ENCODE measurements at regions not wholly inside any gene's neighbourhood (a gene's known extent, or its start where the extent isn't known, plus 50 kb on each side); places are given as distances from the start of the nearest gene placed in this dataset.
A peak's percentile ranks its signal among the peaks of the same experiment; 100 is the strongest.
"Not testable (repeated sequence)": the region's sequence is repeated elsewhere in the genome, so short reads cannot be mapped to it uniquely, and the experiment has no call there.

- not testable (repeated sequence) for H3K27me3 ChIP-seq (ENCODE audit: insufficient read depth, insufficient read length); H3K36me3 ChIP-seq (ENCODE audit: insufficient read depth, insufficient read length, low read length); H3K4me1 ChIP-seq (ENCODE audit: insufficient read depth, insufficient read length); H3K9me3 ChIP-seq (ENCODE audit: insufficient read depth, low read length); H3K4me3 ChIP-seq (ENCODE audit: insufficient read length, low read depth); H3K9ac ChIP-seq (ENCODE audit: insufficient read length, low read depth); DNase-seq (ENCODE audit: low read depth, low spot score)
Observed at GRCh38 chr1:146416642-146417041, 187.8 kb upstream of the NOTCH2NLA start.

DNA sequence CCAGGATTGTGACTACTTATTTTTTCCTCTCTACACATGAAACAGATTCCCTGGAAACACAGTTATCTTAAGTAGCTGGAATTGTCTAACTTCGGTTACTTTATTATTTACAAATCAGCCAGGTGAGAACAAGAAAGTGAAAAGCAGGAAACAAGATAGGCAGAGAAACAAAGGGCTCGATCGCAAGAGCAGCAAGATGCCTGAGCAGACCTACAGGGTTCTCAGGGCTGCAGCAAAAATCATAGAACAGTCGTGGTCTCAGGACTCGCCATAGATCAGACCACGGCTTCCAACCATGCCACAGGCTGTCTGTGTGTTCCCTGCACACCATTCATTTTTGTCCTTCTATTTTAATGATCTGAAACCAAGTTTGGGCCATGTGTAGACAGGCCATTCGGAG is 186.2 kb upstream of the NOTCH2NLA start:
- not testable (repeated sequence) for H3K4me3 ChIP-seq (ENCODE audit: insufficient read length, low read depth); DNase-seq (ENCODE audit: low read depth, low spot score); H3K9ac ChIP-seq (ENCODE audit: insufficient read length, low read depth); H3K27me3 ChIP-seq (ENCODE audit: insufficient read depth, insufficient read length); H3K36me3 ChIP-seq (ENCODE audit: insufficient read depth, insufficient read length, low read length); H3K4me1 ChIP-seq (ENCODE audit: insufficient read depth, insufficient read length); H3K9me3 ChIP-seq (ENCODE audit: insufficient read depth, low read length)

DNA sequence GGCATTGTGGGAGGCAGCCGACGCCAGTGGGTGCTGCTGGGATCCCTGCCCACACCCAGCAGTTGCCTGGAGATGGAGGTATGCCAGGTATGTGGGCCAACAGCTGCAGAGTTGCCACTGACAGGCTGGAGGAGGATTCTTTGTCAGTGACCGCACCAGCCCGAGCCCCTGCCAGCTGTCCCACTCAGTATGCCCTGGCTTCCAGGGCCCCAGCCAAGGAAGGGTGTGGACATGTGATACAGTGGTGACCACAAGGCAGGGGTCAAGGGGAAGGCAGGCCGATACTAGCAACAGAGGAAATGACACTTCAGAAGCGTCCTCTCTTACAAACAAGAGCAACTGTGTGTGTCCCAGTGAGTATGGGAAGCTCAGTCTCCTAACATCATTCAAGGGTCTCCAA is 185.1 kb upstream of the NOTCH2NLA start:
- not testable (repeated sequence) for DNase-seq (ENCODE audit: low read depth, low spot score); H3K27me3 ChIP-seq (ENCODE audit: insufficient read depth, insufficient read length); H3K4me1 ChIP-seq (ENCODE audit: insufficient read depth, insufficient read length); H3K4me3 ChIP-seq (ENCODE audit: insufficient read length, low read depth); H3K9me3 ChIP-seq (ENCODE audit: insufficient read depth, low read length); H3K36me3 ChIP-seq (ENCODE audit: insufficient read depth, insufficient read length, low read length); H3K9ac ChIP-seq (ENCODE audit: insufficient read length, low read depth)

GRCh38 chr1:146411923-146412322 is 183.1 kb upstream of the NOTCH2NLA start:
- H3K27me3 ChIP-seq (ENCODE audit: insufficient read depth, insufficient read length); H3K36me3 ChIP-seq (ENCODE audit: insufficient read depth, insufficient read length, low read length); H3K4me1 ChIP-seq (ENCODE audit: insufficient read depth, insufficient read length); H3K9ac ChIP-seq (ENCODE audit: insufficient read length, low read depth); DNase-seq (ENCODE audit: low read depth, low spot score); H3K9me3 ChIP-seq (ENCODE audit: insufficient read depth, low read length); H3K4me3 ChIP-seq (ENCODE audit: insufficient read length, low read depth): not testable (repeated sequence)

- H3K4me3 ChIP-seq (ENCODE audit: insufficient read length, low read depth); H3K4me1 ChIP-seq (ENCODE audit: insufficient read depth, insufficient read length); H3K36me3 ChIP-seq (ENCODE audit: insufficient read depth, insufficient read length, low read length); H3K9ac ChIP-seq (ENCODE audit: insufficient read length, low read depth); H3K9me3 ChIP-seq (ENCODE audit: insufficient read depth, low read length); H3K27me3 ChIP-seq (ENCODE audit: insufficient read depth, insufficient read length): not testable (repeated sequence)
- peak; percentile 93 for DNase-seq (ENCODE audit: low read depth, low spot score)
Observed at GRCh38 chr1:146409817-146410441, 181.1 kb upstream of the NOTCH2NLA start.

- peak; percentile 89 for DNase-seq (ENCODE audit: low read depth, low spot score)
- not testable (repeated sequence) for H3K4me3 ChIP-seq (ENCODE audit: insufficient read length, low read depth); H3K9ac ChIP-seq (ENCODE audit: insufficient read length, low read depth); H3K27me3 ChIP-seq (ENCODE audit: insufficient read depth, insufficient read length); H3K9me3 ChIP-seq (ENCODE audit: insufficient read depth, low read length); H3K4me1 ChIP-seq (ENCODE audit: insufficient read depth, insufficient read length); H3K36me3 ChIP-seq (ENCODE audit: insufficient read depth, insufficient read length, low read length)
Observed at GRCh38 chr1:146409116-146409801, 180.4 kb upstream of the NOTCH2NLA start.

DNA sequence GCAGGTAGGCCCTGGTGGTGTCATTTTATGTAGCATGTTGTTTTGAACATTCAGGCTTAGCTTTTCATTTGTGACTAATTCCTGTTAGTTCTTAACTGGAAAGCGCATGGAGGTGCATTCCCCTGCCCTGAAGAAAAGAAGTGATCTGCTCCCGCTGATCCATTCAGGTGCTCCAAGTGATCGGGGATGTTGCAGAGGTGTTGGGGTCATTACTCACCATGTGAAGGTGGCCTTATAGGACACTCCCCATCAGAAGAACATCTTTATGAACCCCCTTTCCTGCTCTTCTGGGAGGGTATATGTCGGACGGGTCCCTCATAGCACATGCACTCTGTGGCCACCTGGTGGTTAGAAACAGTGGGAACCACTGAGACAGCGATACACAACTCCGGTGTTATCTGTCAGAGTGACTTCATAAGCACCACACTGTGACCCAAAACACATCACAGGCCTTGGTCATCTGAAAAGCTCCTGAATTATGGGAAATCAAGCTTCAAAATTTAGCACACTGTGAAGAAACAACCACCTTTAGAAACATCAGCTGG is 172.5 kb upstream of the NOTCH2NLA start:
- not testable (repeated sequence) for H3K36me3 ChIP-seq (ENCODE audit: insufficient read depth, insufficient read length, low read length); DNase-seq (ENCODE audit: low read depth, low spot score)

GRCh38 chr1:146400173-146401121 is 171.6 kb upstream of the NOTCH2NLA start:
- H3K9ac ChIP-seq (ENCODE audit: insufficient read length, low read depth); H3K4me3 ChIP-seq (ENCODE audit: insufficient read length, low read depth); H3K27me3 ChIP-seq (ENCODE audit: insufficient read depth, insufficient read length); H3K9me3 ChIP-seq (ENCODE audit: insufficient read depth, low read length); H3K4me1 ChIP-seq (ENCODE audit: insufficient read depth, insufficient read length); H3K36me3 ChIP-seq (ENCODE audit: insufficient read depth, insufficient read length, low read length); DNase-seq (ENCODE audit: low read depth, low spot score): not testable (repeated sequence)

More for the DNA sequence above, 172.5 kb upstream of the NOTCH2NLA start:
- not testable (repeated sequence) for H3K4me3 ChIP-seq (ENCODE audit: insufficient read length, low read depth); H3K9me3 ChIP-seq (ENCODE audit: insufficient read depth, low read length); H3K9ac ChIP-seq (ENCODE audit: insufficient read length, low read depth); H3K27me3 ChIP-seq (ENCODE audit: insufficient read depth, insufficient read length); H3K4me1 ChIP-seq (ENCODE audit: insufficient read depth, insufficient read length)

- H3K9ac ChIP-seq (ENCODE audit: insufficient read length, low read depth); DNase-seq (ENCODE audit: low read depth, low spot score); H3K36me3 ChIP-seq (ENCODE audit: insufficient read depth, insufficient read length, low read length); H3K9me3 ChIP-seq (ENCODE audit: insufficient read depth, low read length); H3K4me1 ChIP-seq (ENCODE audit: insufficient read depth, insufficient read length); H3K4me3 ChIP-seq (ENCODE audit: insufficient read length, low read depth); H3K27me3 ChIP-seq (ENCODE audit: insufficient read depth, insufficient read length): not testable (repeated sequence)
Observed at GRCh38 chr1:146399225-146399624, 170.4 kb upstream of the NOTCH2NLA start.

- not testable (repeated sequence) for DNase-seq (ENCODE audit: low read depth, low spot score)
Observed at GRCh38 chr1:146396801-146397200, 168.0 kb upstream of the NOTCH2NLA start.

GRCh38 chr1:146396242-146396641 is 167.4 kb upstream of the NOTCH2NLA start:
- not testable (repeated sequence) for H3K4me1 ChIP-seq (ENCODE audit: insufficient read depth, insufficient read length); H3K27me3 ChIP-seq (ENCODE audit: insufficient read depth, insufficient read length); H3K4me3 ChIP-seq (ENCODE audit: insufficient read length, low read depth); H3K9me3 ChIP-seq (ENCODE audit: insufficient read depth, low read length); H3K9ac ChIP-seq (ENCODE audit: insufficient read length, low read depth); DNase-seq (ENCODE audit: low read depth, low spot score); H3K36me3 ChIP-seq (ENCODE audit: insufficient read depth, insufficient read length, low read length)

More at GRCh38 chr1:146396801-146397200, 168.0 kb upstream of the NOTCH2NLA start:
- H3K4me3 ChIP-seq (ENCODE audit: insufficient read length, low read depth); H3K27me3 ChIP-seq (ENCODE audit: insufficient read depth, insufficient read length); H3K9ac ChIP-seq (ENCODE audit: insufficient read length, low read depth); H3K4me1 ChIP-seq (ENCODE audit: insufficient read depth, insufficient read length); H3K36me3 ChIP-seq (ENCODE audit: insufficient read depth, insufficient read length, low read length); H3K9me3 ChIP-seq (ENCODE audit: insufficient read depth, low read length): not testable (repeated sequence)
